GM19025 (cell line): ENCODE measurements at regions not wholly inside any gene's neighbourhood (a gene's known extent, or its start where the extent isn't known, plus 50 kb on each side); places are given as distances from the start of the nearest gene placed in this dataset.
"Not testable (repeated sequence)": the region's sequence is repeated elsewhere in the genome, so short reads cannot be mapped to it uniquely, and the experiment has no call there.

Source experiments
- ATAC-seq: cut with Tn5 transposase; IDR thresholded peaks from one replicate; pipeline ENCODE4 v1.9.1; 2021; ENCODE audit warnings: mild to moderate bottlenecking, low read depth, moderate library complexity; ENCODE audit not compliant: unreplicated experiment

DNA sequence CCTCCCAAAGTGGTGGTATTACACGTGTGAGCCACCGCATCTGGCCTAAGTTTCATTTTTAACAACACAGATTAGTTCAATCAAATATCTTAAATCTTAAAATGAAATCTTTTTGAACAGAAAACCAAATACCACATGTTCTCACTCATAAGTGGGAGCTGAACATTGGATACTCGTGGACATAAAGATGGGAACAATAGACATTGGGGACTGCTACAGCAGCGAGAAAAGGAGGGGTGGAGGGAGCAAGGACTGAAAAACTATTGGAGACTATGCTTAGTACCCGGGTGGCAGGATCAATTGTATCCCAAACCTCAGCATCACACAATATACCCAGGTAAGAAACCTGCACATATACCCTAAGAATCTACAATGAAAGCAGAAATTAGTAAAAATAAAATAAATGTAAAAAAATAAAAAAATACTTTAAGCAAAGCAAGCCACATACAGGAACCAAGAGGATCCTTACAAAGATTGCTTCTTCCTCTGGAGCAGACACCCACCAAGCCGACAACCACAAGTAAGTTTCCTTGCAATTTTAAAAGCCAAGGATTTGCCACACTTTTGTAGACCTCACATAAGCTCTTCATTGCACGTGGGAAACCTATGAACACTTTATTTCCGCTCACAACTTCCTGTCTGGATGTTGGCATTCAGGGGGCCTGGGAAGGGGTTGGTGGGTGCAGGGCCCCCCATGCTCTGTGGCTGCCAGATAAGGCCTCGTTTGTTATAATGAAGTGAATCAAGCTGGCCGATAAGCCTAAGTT, 147.9 kb downstream of the MYCN start:
- no peak for ATAC-seq

DNA sequence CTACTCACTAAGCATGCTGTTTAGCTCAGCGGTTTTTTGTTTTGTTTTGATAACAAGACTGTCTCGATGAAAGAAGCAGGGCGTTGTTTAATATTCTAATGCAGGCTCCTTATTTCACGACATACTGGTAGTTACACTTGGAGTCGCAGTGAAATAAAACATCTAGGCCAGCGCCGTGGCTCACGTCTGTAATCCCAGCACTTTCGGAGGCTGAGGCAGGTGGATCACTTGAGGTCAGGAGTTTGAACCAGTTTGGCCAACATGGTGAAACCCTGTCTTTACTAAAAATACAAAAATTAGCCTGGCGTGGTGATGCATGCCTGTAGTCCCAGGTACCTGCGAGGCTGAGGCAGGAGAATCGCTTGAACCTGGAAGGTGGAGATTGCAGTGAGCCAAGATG, 145.8 kb downstream of the MYCN start:
- not testable (repeated sequence) for ATAC-seq

DNA sequence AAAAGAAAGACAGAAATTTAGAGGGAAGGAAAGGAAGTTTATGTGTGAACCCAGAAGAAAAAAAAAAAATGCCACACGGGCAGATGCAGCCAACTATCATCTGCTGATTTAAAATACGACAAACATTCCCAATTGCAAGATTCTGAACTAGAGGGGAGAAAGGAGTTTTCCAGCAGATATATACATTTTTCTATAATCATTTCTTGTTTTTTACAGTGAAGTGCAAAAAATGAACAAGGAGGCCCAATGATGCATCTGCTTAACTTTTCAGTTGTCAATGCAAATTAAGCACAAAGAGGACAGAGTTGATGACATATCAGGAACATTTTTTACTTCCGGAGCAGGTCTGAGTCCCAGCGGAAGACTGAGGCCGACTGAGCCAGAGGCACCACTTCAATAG, 144.7 kb downstream of the MYCN start:
- ATAC-seq: no peak

DNA sequence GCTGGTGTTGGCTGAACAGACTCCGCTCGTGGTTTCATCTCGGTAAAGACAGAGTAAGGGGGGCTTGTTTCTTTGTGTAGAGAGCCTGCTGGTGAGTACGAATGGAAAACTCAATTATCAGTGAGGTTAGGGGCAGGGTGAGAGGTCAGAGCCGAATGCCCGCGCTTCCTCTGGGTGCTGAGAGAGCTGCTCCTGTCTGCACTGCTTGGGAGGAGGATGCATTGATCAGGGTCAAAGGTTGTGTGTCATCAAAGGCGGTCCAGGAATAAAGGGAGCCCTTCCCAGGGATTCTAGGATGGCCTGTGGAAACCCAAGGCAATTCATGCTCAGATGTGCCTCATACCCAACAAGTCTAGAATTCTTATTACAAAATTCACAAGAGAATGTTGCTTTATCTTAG, 143.9 kb downstream of the MYCN start:
- ATAC-seq: no peak

GRCh38 chr2:16082276-16082675, 141.9 kb downstream of the MYCN start:
- ATAC-seq: no peak

DNA sequence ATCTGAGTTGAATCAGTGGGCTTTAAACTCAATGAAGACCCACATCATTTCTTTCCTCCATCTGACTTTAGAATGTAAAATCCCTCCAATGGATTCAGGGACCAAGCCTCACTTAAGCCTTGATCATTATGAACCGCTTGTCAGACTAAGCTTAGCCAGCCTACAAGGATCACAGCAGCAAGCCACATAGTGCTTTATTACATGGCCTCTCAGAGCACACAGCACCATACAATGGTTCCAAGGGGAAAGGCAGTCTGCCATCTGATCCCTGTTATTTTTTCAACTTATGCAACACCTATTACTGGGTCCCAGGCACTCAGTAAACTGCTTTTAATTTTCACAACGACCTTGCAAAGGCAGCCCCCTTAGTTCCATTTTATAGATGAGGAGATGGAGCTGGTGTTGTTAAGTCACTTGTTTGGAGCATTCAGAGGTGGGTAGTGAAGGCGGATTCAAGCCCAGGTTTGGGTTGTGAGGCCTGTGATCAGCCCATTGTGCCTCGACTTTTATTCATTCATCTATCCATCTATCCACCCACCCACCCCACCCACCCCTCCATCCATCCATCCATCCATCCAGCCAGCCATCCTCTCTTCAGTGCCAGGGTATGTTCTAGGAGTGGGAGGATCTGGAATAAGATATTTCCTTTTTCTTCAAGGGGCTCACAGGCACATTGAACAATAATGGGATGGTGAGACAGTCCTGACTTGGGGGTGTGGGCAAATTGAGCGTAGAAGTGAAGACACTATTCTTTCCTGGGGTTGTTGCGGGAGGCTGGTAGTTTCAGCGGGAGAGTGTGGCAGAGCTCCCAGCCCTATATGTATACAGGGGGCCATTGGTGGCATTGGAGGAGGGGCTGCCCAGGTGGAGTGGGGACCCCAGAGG, 141.2 kb downstream of the MYCN start:
- no peak for ATAC-seq

GRCh38 chr2:16080516-16080915, 140.2 kb downstream of the MYCN start:
- no peak for ATAC-seq

DNA sequence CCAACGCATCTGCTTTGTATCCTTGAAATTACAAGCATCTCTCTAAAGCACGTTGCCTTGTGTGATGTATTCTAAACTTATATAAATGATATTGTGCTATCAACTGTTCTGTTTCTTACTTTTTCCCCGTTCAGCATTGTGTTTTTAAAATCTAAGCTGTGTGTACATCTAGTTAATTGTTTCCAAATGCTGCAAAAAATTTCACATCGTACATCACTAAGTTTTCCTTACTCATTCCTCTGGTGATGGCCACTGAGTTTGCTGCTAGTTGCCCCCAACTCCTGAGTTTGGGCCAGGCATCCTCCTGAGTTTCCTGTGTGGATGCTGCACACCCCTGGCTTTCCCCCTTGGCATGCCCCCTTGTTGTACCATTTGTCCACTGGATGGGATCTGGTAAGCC, 139.7 kb downstream of the MYCN start:
- no peak for ATAC-seq

- no peak for ATAC-seq
These were observed 139.3 kb downstream of the MYCN start for GRCh38 chr2:16079637-16080036.

DNA sequence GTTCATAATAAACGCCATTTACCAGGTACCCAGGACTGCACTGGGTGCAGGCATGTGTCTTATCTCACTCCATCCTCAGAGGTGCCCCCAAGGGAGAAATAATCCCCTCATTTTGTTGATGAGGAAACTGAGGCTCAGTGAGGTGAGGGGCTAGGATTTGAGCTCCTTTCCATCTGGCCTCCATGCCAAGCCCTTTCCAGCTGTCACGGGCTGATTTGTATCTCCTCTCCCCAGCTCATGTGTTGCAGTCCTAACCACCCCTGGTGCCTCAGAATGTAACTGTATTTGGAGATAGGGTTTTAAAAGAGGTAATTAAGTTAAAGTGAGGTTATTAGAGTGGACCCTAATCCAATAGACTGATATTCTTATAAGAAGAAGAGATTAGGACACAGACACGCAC, 137.3 kb downstream of the MYCN start:
- ATAC-seq: no peak

- no peak for ATAC-seq
These were observed 136.6 kb downstream of the MYCN start for GRCh38 chr2:16076911-16077310.

GRCh38 chr2:16075045-16076012, 135.0 kb downstream of the MYCN start:
- ATAC-seq: no peak

DNA sequence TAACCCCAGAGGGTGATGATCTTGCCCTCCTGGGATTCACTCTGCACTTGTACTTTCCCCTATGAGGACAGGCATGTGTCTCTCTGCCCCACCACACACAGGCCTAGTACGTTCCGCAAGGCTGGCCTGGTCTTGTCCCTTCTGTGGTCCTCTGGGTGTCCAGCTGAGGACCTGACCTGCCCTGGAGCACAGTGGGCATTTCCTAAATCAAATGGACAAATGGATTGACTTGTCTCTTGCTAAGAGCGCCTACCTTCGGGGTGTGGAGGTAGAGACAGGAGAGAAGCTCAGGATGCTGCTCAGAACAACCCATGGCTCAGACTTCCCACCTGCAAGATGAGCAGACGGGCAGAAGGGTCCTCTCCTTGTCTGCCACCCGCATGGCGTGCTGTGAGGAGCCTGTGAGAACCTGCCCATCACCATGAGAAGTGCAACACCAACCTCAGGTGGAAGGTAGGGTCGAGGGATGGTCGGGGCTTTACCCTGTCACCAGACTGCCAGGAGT, 133.6 kb downstream of the MYCN start:
- no peak for ATAC-seq

- ATAC-seq: no peak
These were observed 133.1 kb downstream of the MYCN start for GRCh38 chr2:16073471-16073870.

DNA sequence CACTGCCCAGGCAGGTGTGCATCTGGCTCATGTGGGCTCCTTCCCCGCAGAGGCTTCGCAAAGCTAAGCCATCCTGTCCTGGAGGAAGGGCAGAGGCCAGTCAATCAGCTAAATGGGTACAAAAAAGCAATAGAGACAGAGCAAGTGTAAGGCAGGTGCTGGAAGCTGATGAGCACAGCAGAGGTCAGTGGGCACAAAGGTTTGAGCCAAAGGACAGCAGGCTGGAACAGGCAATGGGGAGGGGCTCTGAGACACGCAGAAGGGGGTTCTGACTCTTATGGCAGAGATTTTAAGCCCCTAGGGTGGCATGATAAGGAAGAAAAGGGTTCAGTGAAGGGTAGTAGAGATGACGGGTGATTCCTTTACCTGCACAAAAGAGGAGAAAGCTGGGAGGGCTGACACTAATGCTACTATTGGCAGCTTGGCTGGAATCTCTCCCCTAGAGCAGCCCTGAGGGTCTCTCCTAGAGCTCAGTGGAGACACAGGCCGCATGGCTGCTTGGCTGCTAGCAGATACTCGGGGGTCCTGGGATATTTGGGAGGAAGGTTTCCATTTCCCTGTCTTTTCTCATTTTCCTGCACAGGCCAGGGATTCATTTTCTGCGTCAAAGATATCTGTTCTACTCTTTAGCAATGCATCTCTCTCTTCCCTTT, 132.4 kb downstream of the MYCN start:
- no peak for ATAC-seq

DNA sequence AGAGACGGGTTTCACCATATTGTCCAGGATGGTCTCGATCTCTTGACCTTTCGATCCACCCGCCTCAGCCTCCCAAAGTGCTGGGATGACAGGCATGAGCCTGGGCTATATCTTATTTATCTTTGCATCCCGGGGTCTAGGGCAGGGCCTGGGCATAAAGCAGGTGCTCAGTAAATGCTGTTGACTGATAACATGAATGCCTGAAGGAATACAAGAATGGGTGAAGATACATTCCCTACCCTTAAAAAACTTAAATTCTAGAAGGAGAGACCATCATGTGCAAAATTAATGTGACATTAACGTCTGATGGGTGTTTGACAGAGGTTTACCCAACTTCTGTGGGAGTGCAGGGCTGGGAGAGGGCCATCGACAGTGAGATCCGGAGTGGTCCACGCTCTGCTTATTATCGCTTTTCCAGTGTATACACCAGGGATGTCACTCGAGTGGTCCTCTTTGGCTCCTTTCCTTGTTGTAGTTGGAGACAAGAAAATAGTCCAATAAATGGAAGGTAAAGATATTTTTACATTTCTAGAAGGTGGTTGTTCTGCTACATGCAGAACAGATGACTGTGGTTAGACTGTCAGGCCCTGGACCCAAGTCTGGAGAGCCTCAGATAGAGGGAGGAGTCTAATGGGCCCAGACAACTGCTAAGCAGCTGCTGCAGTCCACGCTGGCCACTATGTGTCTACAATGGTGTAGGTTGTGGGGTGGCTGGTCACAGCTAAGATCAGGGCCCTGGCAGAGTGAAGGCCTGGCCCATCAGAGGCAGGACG, 131.7 kb downstream of the MYCN start:
- no peak for ATAC-seq

DNA sequence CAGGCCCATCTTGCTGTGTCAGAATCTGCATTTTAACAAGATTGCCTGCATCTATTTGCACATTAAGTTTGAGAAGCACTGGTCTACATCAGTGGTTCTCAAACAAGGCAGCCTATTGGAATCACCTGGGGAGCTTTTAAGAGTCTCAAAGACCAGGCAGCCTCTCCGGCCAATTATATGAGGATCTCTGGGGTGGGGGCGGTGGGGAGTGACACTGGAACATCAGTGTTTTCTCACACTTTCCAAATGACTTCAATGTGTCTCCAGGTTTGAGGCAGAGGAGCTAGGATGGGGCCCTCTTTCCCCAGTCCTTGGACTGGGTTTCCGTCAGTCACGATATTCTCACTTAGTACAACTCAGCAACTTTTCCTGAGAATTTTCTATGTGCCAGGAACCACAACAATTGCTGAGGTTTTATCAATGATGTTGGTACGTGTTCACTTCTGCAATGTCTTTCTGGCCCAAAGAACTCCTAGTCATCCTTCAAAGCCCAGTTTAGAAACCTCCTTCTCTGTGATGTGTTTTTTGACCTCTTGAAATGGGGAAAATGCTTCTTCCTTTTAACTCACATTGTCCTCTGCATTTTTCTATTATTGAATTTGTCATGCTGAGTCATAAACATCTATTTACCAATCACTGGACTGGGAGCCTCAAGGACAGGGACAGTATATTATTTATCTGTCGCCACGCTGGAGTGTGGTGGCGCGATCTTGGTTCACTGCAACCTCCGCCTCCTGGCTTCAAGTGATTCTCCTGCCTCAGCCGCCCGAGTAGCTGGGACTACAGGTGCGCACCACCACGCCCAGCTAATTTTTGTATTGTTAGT, 130.9 kb downstream of the MYCN start:
- no peak for ATAC-seq

GRCh38 chr2:16070648-16070971, 130.3 kb downstream of the MYCN start:
- no peak for ATAC-seq
